SH-SY5Y (cell line): ENCODE measurements at regions not wholly inside any gene's neighbourhood (a gene's known extent, or its start where the extent isn't known, plus 50 kb on each side); places are given as distances from the start of the nearest gene placed in this dataset.

ENCODE experiments used
- GATA2 ChIP-seq: IDR thresholded peaks from 2 replicates; pipeline ENCODE4 v1.6.1; 2011; ENCODE audit warnings: mild to moderate bottlenecking, low read depth, low read length
- GATA3 ChIP-seq: IDR thresholded peaks from 2 replicates; pipeline ENCODE4 v1.6.1; 2011; ENCODE audit warnings: low read depth, mild to moderate bottlenecking, low read length, moderate library complexity

- TF ChIP-seq GATA2 (no peak), GATA3 (no peak)
These were observed 233.0 kb upstream of the KAZN start for GRCh38 chr1:14365301-14365988.
